ENCODE measurements at regions not wholly inside any gene's neighbourhood (a gene's known extent, or its start where the extent isn't known, plus 50 kb on each side); places are given as distances from the start of the nearest gene placed in this dataset.

GRCh38 chr2:217489145-217489960, 513.4 kb downstream of the TNS1 start:
- Histone ChIP-seq H3K4me1 (no peaks in the 10 kb centered on the region), H3K4me3 (no peak overlapping the region), H3K36me3 (no peaks in the 10 kb centered on the region), H3K9me3 (no peaks in the 10 kb centered on the region), H3K27ac (no peak overlapping the region), H3K27me3 (no peaks in the 10 kb centered on the region)
- no peak for TF ChIP-seq POLR2AphosphoS5 (IDR thresholded peaks at IDR 0.05)
- WGBS, 2 donors, result 88 to 91% methylated on average over 25 of the region's 25 CpGs
- ATAC-seq (ENCODE audit: low FRiP score in 2 of 2) (no peak), DNase-seq (peak in 1 of 2 donors; percentile 21)

DNA sequence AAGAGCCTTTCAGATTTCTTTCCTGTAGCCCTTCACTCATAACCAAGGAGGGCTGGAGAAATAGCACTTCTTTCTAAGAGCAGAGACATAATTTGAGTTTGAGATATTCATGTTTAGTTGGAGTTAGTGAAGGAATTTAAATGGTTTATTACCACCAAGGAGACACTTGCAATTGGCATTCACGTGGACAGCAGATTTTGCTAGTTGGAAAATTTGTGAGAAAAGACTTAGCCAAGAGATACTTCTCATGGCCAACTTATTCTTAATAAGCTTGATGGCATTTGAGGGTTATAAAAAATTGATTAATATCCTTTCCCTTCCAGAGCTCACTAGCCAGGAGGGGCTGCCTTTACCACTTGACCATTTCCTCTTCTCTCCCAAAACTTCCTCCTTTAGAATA, 518.7 kb downstream of the TNS1 start:
- no peak overlapping the region for H3K4me3 ChIP-seq
- H3K36me3 ChIP-seq, result no peaks in the 10 kb centered on the region
- DNase-seq, result no peak
- H3K27ac ChIP-seq, result no peak overlapping the region
- no peaks in the 10 kb centered on the region for H3K4me1 ChIP-seq
- no peak for ATAC-seq (ENCODE audit: low FRiP score in 2 of 2)
- TF ChIP-seq, protein P1, sequence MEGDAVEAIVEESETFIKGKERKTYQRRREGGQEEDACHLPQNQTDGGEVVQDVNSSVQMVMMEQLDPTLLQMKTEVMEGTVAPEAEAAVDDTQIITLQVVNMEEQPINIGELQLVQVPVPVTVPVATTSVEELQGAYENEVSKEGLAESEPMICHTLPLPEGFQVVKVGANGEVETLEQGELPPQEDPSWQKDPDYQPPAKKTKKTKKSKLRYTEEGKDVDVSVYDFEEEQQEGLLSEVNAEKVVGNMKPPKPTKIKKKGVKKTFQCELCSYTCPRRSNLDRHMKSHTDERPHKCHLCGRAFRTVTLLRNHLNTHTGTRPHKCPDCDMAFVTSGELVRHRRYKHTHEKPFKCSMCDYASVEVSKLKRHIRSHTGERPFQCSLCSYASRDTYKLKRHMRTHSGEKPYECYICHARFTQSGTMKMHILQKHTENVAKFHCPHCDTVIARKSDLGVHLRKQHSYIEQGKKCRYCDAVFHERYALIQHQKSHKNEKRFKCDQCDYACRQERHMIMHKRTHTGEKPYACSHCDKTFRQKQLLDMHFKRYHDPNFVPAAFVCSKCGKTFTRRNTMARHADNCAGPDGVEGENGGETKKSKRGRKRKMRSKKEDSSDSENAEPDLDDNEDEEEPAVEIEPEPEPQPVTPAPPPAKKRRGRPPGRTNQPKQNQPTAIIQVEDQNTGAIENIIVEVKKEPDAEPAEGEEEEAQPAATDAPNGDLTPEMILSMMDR (IDR thresholded peaks at IDR 0.05), result no peak
- TF ChIP-seq POLR2AphosphoS5 (IDR thresholded peaks at IDR 0.05), result no peak
- TF ChIP-seq POLR2A (IDR thresholded peaks at IDR 0.05), result no peak
- TF ChIP-seq EP300 (IDR thresholded peaks at IDR 0.05), result no peak
- 93 to 95% methylated on average over 1 of the region's 1 CpG for WGBS, 2 donors
- H3K27me3 ChIP-seq, result no peaks in the 10 kb centered on the region
- H3K9me3 ChIP-seq, result no peaks in the 10 kb centered on the region

- 64 to 65% methylated on average over 1 of the region's 1 CpG for WGBS, 2 donors
- H3K4me3 ChIP-seq, result no peak overlapping the region
- DNase-seq, result no peak
- no peaks in the 10 kb centered on the region for H3K4me1 ChIP-seq
- no peaks in the 10 kb centered on the region for H3K27me3 ChIP-seq
- ATAC-seq (ENCODE audit: low FRiP score in 2 of 2), result peak in 1 of 2 donors; percentile 31
- no peaks in the 10 kb centered on the region for H3K36me3 ChIP-seq
- TF ChIP-seq POLR2AphosphoS5 (IDR thresholded peaks at IDR 0.05) (no peak), POLR2A (IDR thresholded peaks at IDR 0.05) (no peak)
- no peaks in the 10 kb centered on the region for H3K9me3 ChIP-seq
- no peak overlapping the region for H3K27ac ChIP-seq
Measured at GRCh38 chr2:217482056-217482710, 520.6 kb downstream of the TNS1 start.

GRCh38 chr2:217481577-217481976, 521.2 kb downstream of the TNS1 start:
- Histone ChIP-seq H3K9me3 (no peaks in the 10 kb centered on the region), H3K36me3 (no peaks in the 10 kb centered on the region), H3K27me3 (no peaks in the 10 kb centered on the region), H3K27ac (no peak overlapping the region), H3K4me3 (no peak overlapping the region), H3K4me1 (no peaks in the 10 kb centered on the region)
- DNase-seq, result no peak
- TF ChIP-seq POLR2AphosphoS5 (IDR thresholded peaks at IDR 0.05) (no peak), POLR2A (IDR thresholded peaks at IDR 0.05) (no peak), EP300 (IDR thresholded peaks at IDR 0.05) (no peak)
- TF ChIP-seq, protein P1 (IDR thresholded peaks at IDR 0.05), result no peak
- no peak for ATAC-seq (ENCODE audit: low FRiP score in 2 of 2)
- 89 to 96% methylated on average over 1 of the region's 1 CpG for WGBS, 2 donors

DNA sequence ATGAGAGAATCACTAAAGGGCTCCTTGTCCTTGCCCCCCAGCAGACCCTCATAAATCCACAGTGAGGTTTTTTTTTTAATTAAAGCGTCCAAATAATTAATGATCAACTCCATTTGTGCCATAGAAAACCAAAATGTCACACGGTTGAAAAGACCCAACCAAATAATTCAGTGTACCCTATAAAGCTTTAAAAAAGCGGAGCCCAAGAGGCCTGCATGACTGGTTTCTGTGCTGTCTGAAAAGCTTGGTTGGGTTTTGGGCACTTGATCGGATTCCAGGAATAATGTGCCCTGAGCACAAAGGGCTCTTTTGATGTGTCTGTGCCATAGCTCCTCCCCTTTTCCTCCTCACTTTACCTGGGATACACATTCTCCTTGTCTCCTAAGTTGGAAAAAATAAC, 523.2 kb downstream of the TNS1 start:
- DNase-seq (no peak), ATAC-seq (ENCODE audit: low FRiP score in 2 of 2) (no peak)
- 63 to 82% methylated on average over 4 of the region's 4 CpGs for WGBS, 2 donors
- Histone ChIP-seq H3K9me3 (no peaks in the 10 kb centered on the region), H3K27me3 (no peaks in the 10 kb centered on the region), H3K36me3 (no peaks in the 10 kb centered on the region), H3K27ac (no peak overlapping the region), H3K4me1 (no peaks in the 10 kb centered on the region), H3K4me3 (no peak overlapping the region)
- TF ChIP-seq POLR2AphosphoS5 (IDR thresholded peaks at IDR 0.05) (no peak), POLR2A (IDR thresholded peaks at IDR 0.05) (no peak), EP300 (IDR thresholded peaks at IDR 0.05) (no peak)
- TF ChIP-seq, protein P1 (IDR thresholded peaks at IDR 0.05), result no peak
